HG02970 (cell line): ENCODE measurements at regions not wholly inside any gene's neighbourhood (a gene's known extent, or its start where the extent isn't known, plus 50 kb on each side); places are given as distances from the start of the nearest gene placed in this dataset.
A peak's percentile ranks its signal among the peaks of the same experiment; 100 is the strongest.

ENCODE experiments used
- ATAC-seq: cut with Tn5 transposase; IDR thresholded peaks from one replicate; pipeline ENCODE4 v1.9.1; 2021; ENCODE audit warnings: mild to moderate bottlenecking, moderate library complexity, moderate number of reproducible peaks; ENCODE audit not compliant: unreplicated experiment, low FRiP score

DNA sequence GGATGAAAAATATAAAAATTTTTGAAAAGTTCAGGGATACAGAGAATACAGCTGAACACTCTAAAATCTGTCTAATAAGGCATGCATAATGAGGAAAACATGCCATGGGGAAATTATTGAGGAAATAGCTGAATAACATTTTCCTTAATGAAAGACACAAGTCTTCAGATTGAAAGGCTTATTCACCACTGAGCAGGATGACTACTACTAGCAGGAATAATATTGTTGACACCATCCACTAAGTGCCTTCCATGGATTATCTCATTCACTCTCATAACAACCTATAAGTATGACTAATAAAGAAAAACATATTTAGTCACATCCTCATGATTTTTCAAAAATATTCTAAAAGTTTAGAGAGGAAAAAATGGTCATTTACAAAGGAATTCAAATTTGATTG, 96.7 kb upstream of the FER start:
- ATAC-seq: no peak

DNA sequence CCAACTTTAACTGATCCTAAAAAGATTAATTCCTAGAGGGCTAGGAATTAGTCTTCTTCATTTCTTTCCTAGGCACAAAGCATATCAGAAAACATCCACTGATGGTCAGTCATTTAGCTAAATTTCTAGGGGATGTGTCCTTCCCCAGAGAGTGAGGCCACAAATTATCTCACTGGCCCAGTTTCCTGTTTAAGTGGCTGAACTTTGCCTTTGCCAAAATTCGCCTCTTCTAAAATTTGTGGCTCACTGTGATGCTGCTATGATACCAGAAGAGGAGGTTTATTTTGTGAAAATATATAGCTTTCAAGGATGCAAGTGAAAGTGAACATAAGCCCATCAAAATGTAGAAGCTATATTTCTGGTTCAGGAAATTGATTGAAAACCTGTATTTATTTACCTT, 98.1 kb upstream of the FER start:
- no peak for ATAC-seq

GRCh38 chr5:108649106-108649505, 98.6 kb upstream of the FER start:
- no peak for ATAC-seq

- peak; percentile 85 for ATAC-seq
Observed at GRCh38 chr5:108642170-108642906, 105.4 kb upstream of the FER start.

DNA sequence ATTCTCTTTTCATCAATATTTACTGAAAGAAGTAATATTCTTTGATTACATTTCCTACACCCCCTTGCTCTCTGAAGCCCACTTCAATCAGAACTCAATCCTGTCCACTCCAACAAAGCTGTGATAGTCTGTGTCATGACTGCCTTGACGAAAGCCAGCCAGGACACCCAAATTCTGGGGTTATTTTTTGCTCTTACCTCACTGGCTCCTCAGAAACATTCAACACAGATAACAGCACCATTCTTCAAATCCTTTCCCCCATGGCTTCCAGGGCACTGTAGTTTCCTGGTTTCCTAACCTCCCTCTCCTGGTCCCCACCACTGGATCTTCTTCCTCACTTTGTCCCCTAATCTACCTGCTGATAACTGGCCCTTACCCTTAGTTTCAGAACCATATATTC, 106.1 kb upstream of the FER start:
- ATAC-seq: no peak

- no peak for ATAC-seq
Observed at GRCh38 chr5:108639366-108639765, 108.3 kb upstream of the FER start.

DNA sequence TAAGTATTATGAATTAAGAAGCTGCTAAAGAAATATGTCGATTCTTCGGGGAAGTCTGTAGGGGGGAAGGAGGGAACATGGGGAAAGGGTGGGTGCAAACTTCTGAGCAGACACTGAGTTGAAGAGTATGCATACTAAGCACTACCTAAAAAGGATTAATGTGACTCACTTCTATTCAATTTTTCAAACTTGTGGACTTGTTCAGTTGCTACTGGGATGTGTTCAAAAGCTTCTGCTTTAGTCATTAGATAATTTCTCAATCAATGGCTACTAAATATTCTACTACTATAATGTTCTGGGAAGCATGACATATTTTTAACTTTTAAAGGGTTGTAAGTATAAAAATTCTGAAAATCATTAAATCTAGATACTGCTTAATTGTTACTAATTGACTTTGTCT, 109.7 kb upstream of the FER start:
- no peak for ATAC-seq

GRCh38 chr5:108637134-108637533, 110.6 kb upstream of the FER start:
- no peak for ATAC-seq

- ATAC-seq: no peak
Observed at GRCh38 chr5:108636135-108636853, 111.4 kb upstream of the FER start.

DNA sequence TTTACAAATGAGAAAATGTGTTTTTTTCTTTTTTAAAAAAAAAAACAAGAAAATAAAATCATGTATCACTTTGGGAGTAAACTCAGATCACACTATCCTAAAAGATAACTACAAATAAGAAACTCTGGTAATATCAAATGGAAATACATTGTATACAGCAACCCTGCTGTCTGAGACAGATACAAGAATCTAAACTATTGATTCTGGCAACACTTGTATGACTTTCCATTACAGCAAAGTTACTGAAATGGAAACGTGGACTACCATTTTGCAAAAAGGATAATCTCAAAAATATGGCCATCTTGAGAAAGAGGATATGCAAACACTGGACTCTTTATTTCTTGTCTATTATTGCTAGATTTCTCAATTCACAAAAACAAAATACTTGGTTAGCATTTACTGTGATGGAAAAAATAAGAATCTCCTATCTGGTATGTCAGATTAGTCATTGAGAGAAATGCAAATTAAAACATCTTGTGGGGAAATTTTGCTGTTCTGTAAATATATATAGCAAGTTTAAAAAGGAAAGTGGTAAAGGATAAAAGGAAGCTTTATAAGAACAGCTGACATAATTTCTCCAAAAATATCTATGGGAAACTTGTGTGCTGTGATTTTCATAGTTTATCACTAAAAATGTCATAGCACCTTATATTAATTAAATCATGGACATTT, 112.9 kb upstream of the FER start:
- no peak for ATAC-seq

DNA sequence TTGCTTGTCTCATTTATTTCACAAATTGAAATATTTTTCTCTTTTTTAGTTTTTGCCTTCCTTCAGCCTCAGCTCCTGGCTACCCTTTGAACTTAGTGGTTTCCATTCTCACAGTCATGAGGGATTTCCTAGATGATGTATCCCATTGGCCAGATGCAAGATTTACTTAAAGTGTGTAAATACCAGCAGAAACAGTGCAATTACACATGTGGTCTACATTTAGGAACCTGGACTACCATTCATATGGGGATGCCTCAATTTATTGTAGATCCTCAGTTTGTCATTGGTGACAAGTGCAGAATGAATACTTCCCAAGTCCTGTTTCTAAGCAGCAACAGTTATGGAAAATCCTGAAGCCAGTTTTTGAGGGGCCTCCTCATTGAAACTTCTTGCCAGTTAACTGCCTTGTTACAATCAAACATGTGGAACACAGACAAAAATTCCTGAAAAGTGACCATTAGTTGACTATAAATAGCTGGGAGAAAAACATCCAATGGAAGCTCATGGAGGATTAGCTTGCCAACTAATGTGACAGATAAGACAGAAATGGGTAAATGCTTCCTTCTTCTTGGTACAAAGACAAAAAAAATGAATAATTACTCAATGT, 113.6 kb upstream of the FER start:
- ATAC-seq: no peak

DNA sequence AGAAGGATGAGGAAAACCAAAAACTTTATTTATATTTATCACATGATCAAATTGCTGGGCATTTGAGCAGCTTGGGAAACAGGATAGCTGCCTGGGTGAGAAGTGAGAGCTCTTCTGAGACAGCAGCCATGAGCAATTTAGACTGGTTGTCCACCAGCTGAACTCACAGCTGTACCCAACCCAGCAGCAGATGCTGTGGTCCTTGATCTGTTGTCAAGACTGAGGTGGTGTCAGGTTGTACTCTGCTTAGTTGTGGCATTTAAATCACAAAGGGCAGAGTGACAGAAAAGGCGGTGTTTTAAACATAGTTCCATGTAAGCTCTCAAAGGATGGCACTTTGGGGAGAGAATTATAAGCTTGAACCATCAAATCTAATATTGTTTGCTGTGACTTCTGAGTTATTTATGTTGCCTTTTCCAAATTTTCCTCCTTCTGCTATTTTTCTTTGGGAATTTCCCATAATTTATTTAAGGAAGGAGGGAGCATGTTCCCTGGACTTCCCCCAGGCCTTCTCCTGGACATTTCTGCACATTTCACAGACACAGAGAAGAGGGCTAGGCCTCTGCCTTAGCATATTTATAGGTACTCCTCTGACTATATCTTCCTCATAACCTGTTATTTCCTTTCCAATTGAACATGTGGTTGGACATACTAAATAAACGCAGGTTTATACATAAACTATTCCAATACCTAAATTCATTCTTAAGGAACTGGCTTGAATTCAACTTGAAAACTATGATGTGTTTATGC, 117.7 kb upstream of the FER start:
- ATAC-seq: no peak

DNA sequence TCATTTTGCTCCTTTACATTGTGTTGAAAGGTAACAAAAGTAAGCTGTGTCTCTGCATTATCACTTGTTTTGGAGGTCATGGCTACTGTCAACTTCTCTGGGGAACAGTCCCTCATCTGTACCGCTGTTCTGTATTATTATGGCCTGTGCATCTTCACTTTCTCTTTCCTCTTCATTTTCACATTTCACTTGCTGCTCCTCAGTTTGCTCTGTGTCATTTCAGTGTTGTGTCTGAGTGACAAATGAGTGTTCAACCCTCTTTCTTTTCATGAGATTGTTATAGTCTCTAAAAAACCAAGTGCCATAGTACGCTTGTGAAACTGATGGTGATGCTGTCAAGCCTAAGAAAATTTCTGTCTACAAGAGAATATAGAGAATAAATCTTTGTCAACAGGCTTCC, 122.0 kb upstream of the FER start:
- ATAC-seq: no peak

DNA sequence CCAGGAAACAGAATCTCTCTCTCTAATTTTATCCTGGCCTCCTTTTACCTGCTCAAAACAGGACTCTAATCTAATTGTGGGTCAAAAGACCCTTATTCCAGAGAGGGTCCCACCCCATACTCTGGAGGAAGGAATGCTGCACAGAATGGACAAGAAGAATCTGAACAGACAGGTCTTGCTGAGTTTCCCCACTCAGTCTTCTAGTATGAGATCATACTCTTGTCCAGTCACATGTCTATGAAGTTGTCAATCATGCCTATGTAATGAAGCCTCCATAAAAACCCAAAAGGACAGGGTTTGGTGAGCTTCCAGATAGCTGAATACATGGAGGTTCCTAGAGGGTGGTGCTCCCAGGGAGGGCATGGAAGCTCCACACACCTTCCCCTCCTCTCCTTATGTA, 123.9 kb upstream of the FER start:
- ATAC-seq: no peak

GRCh38 chr5:108620516-108620915, 127.2 kb upstream of the FER start:
- ATAC-seq: no peak

GRCh38 chr5:108619815-108620214, 127.9 kb upstream of the FER start:
- no peak for ATAC-seq

DNA sequence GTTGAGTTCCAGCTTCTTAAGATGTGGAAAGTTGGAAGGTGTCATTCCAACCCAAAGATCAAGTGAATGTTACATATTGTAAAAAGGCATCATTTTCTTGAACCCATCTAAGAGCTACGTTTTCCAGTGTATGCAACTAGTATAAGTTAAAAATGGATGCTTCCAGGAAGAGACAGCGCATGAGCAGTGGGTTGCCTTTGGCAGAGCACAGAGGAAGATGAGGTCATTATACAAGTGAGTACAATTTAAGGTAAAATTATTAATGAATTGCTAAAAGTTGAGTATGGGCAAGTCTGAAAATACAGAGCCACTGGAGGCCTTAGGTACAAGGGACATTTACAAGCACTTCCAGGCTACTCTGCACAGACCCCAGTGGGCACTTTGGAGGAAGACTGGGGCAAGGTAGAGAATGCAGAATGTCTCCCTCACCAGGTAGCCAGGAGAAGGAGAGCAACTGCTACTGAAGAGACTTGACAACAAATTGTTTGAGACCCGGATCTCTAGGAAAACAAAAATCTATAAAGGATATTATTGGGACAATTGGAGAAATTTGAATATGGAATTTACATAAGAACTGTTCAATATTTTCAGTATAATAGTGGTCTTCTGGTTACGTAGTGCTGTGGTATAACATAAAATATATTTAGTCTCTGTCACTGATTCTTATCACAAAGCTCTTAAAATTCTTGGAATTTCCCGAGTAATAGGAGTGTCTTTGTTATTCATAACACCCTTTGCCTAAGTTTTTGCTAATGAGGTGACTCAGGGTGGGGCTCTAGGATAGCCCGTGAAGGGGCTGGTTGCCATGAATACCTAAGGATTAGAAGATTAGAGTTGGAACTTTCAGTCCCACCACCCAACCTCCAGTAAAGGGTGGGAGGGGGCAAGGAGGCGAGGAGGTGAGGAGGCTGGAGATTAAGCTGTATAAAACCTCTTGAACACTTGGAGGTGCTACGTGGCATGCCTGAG, 129.9 kb upstream of the FER start:
- no peak for ATAC-seq

DNA sequence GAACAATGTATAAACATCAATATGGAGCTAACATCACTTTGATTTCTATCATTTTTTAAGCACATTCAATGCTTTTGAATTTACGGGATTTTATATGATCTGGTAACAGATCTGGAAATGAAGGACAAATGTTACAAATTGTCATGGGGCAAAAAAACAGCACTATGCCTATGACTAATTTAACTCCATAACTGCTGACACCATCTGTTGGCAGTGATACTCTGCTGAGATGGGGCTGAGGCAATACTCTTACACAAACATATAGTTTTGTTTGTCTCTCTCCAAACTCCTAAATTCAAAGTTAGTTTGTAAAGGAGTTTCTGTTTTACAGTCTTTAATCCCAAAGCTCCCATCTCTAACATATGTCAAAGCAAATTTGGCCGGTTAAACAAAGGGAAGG, 132.5 kb upstream of the FER start:
- ATAC-seq: no peak

DNA sequence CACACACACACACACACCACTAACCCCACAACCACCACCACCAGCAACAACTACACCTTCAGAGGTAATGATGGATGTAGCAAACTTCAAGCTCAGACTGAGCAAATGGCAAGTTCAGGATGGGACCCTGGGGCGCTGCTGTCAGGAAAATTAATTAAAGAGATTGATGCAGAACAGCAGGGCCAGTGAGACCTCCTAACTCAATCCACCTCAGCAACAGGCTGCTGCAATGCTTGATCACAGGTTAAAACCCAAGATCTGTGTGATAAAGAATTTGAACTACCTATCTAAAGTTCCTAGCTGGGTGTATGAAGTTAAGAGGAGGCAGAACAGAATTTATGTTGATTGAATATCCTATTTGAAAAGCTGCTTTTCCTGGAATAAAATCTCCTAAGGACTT, 140.3 kb upstream of the FER start:
- no peak for ATAC-seq
